ENCODE measurements at regions not wholly inside any gene's neighbourhood (a gene's known extent, or its start where the extent isn't known, plus 50 kb on each side); places are given as distances from the start of the nearest gene placed in this dataset.

DNA sequence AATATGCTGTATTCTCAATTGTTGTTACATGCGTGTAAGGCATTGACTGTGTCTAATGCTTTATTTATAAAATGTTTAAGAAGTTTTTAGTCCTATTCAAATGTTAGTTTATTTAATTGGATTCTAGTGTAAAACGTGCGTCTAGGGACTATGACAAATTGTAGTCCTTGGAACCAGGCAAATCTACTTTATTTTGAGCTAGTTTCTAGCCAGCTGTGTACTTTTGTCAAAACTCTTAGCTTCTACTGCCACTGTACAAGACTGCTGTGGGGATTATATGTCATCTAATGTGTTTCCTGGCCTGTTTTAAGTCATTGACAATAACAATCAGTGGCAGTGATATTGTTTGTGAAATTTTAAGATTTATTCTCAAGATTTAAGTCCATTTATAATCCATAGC is 220.5 kb upstream of the SEMA3D start:
- TF ChIP-seq, protein P1, sequence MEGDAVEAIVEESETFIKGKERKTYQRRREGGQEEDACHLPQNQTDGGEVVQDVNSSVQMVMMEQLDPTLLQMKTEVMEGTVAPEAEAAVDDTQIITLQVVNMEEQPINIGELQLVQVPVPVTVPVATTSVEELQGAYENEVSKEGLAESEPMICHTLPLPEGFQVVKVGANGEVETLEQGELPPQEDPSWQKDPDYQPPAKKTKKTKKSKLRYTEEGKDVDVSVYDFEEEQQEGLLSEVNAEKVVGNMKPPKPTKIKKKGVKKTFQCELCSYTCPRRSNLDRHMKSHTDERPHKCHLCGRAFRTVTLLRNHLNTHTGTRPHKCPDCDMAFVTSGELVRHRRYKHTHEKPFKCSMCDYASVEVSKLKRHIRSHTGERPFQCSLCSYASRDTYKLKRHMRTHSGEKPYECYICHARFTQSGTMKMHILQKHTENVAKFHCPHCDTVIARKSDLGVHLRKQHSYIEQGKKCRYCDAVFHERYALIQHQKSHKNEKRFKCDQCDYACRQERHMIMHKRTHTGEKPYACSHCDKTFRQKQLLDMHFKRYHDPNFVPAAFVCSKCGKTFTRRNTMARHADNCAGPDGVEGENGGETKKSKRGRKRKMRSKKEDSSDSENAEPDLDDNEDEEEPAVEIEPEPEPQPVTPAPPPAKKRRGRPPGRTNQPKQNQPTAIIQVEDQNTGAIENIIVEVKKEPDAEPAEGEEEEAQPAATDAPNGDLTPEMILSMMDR (IDR thresholded peaks at IDR 0.05) = no peak
- no peak for TF ChIP-seq ZFX (IDR thresholded peaks at IDR 0.05; ENCODE audit: borderline replicate concordance)
